ENCODE measurements at regions not wholly inside any gene's neighbourhood (a gene's known extent, or its start where the extent isn't known, plus 50 kb on each side); places are given as distances from the start of the nearest gene placed in this dataset.

DNA sequence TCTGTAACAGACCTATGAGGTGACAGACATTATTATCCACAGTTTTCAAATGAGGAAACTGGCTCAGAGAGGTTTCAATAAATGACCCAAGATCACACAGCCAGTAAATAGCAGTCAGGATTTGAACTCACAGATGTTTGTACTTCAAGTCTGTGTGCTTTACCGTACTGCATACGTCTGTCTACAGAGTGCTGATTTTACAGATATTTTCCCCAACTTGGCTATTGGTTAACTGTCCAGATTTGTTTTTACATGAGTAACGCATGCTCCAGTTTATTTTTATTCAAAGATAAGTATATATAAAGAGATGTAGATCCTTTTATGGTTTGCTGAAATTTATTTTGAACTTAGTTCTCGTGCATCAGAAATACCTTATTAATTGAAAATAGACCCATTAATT lies 65.7 kb upstream of the SLC38A2 start:
- TF ChIP-seq, protein P1, sequence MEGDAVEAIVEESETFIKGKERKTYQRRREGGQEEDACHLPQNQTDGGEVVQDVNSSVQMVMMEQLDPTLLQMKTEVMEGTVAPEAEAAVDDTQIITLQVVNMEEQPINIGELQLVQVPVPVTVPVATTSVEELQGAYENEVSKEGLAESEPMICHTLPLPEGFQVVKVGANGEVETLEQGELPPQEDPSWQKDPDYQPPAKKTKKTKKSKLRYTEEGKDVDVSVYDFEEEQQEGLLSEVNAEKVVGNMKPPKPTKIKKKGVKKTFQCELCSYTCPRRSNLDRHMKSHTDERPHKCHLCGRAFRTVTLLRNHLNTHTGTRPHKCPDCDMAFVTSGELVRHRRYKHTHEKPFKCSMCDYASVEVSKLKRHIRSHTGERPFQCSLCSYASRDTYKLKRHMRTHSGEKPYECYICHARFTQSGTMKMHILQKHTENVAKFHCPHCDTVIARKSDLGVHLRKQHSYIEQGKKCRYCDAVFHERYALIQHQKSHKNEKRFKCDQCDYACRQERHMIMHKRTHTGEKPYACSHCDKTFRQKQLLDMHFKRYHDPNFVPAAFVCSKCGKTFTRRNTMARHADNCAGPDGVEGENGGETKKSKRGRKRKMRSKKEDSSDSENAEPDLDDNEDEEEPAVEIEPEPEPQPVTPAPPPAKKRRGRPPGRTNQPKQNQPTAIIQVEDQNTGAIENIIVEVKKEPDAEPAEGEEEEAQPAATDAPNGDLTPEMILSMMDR (IDR thresholded peaks at IDR 0.05) = no peak
- no peak for TF ChIP-seq POLR2A (IDR thresholded peaks at IDR 0.05)

Data from body of pancreas (tissue), 4 donors.